NCI-H1694 treated with DMSO at 0.1 percent for 48 hours (cell line): ENCODE measurements at regions not wholly inside any gene's neighbourhood (a gene's known extent, or its start where the extent isn't known, plus 50 kb on each side); places are given as distances from the start of the nearest gene placed in this dataset.
"Not testable (repeated sequence)": the region's sequence is repeated elsewhere in the genome, so short reads cannot be mapped to it uniquely, and the experiment has no call there.

ENCODE experiments used
- DNase-seq: peaks from one replicate; lab custom pipeline; 2025; lab: John Stamatoyannopoulos, UW

GRCh38 chr5:108444130-108444529 lies 62.2 kb upstream of the FBXL17 start:
- DNase-seq: not testable (repeated sequence)

GRCh38 chr5:108442063-108442651 lies 60.3 kb upstream of the FBXL17 start:
- DNase-seq: not testable (repeated sequence)

- no peak for DNase-seq
Measured at GRCh38 chr5:108437425-108437824, 55.5 kb upstream of the FBXL17 start.

GRCh38 chr5:108436696-108437095 lies 54.8 kb upstream of the FBXL17 start:
- DNase-seq: no peak

GRCh38 chr5:108433600-108433999 lies 51.7 kb upstream of the FBXL17 start:
- DNase-seq: no peak

- no peak for DNase-seq
Measured at GRCh38 chr5:108432024-108432423, 50.1 kb upstream of the FBXL17 start.
